ENCODE measurements at regions not wholly inside any gene's neighbourhood (a gene's known extent, or its start where the extent isn't known, plus 50 kb on each side); places are given as distances from the start of the nearest gene placed in this dataset.

DNA sequence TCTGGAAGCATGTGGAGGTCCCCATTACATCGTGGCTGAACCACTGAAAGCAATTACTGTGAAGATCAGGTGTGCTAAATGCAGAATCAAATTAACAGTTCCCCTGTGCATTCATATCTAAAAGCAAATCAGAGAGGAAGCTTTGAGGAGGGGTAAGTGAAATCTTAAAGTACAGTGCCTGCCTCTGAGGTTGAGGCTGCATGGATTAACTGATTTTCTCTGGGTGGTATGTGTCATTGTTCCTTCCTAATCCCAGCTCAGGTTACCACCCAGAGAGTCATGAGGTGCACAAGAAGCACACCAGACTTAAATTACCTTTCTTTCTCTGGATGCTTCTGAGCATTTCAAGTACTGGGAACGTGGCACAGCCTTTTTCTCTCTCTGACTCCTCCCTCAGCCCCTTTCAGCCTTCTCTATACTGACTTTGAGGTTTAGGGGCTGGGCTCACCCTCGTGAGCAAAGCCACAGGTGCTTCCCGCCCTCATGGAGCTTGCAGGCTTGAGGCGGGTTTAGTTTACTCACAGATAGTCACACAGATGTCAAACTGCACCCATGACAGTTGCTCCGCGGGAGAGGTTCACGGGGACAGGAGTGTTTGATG lies 237.6 kb upstream of the CRY1 start:
- Histone ChIP-seq H2AFZ (ENCODE audit: low read depth, low read length) (no peak overlapping the region), H3K79me2 (ENCODE audit: control insufficient read depth, insufficient read depth, low read length) (no peaks in the 10 kb centered on the region)
- CTCF ChIA-PET, result interaction anchor here (1.2 kb wide), 1 partner anchor 199 kb away, joined by 4 read pairs; no protein-coding TSS in a partner anchor

More for the DNA sequence above, 237.6 kb upstream of the CRY1 start:
- Histone ChIP-seq H3K4me2 (ENCODE audit: insufficient read depth, low read length) (no peak overlapping the region), H3K9me3 (replicated peaks; ENCODE audit: control insufficient read depth, insufficient read depth, low read length) (no peaks in the 10 kb centered on the region), H3K4me1 (ENCODE audit: control insufficient read depth, extremely low read depth, insufficient read depth, low read length) (peaks cover 9% of the 10 kb centered on the region), H3K4me3 (replicated peaks in 1 of 3; ENCODE audit: insufficient read depth in 1 of 3, low read depth in 1 of 3, low read length in 3 of 3) (no peak overlapping the region), H3K9me1 (replicated peaks; ENCODE audit: control insufficient read depth, extremely low read depth, insufficient read depth, low read length) (no peaks in the 10 kb centered on the region), H3K27me3 (ENCODE audit: control insufficient read depth in 2 of 2, insufficient read depth in 2 of 2, low read length in 2 of 2) (peaks cover 3 to 4% of the 10 kb centered on the region in 2 experiments), H4K20me1 (replicated peaks; ENCODE audit: control insufficient read depth, extremely low read depth, insufficient read depth, low read length) (no peaks in the 10 kb centered on the region), H3K27ac (ENCODE audit: insufficient read depth, low read depth, low read length) (no peak overlapping the region), H3K36me3 (ENCODE audit: control insufficient read depth in 2 of 2, extremely low read depth in 1 of 2, insufficient read depth in 2 of 2, low read length in 2 of 2) (no peaks in the 10 kb centered on the region), H3K9ac (replicated peaks; ENCODE audit: extremely low read depth, insufficient read depth, low read length) (no peak overlapping the region)
- BruUV-seq (replicated peaks), result no TSS peak
- POLR2A ChIA-PET, result no interaction called here
- no peak for FAIRE-seq
- intact Hi-C loops (cut with micrococcal nuclease), result no loop called here
- no peak for DNase-seq (ENCODE audit: low read depth, low spot score)
- dilution Hi-C loops (cut with MboI; ENCODE audit: extremely low pct_ligation_motif_present, low sequenced_read_pairs), result no loop called here
- TF ChIP-seq, protein P1, sequence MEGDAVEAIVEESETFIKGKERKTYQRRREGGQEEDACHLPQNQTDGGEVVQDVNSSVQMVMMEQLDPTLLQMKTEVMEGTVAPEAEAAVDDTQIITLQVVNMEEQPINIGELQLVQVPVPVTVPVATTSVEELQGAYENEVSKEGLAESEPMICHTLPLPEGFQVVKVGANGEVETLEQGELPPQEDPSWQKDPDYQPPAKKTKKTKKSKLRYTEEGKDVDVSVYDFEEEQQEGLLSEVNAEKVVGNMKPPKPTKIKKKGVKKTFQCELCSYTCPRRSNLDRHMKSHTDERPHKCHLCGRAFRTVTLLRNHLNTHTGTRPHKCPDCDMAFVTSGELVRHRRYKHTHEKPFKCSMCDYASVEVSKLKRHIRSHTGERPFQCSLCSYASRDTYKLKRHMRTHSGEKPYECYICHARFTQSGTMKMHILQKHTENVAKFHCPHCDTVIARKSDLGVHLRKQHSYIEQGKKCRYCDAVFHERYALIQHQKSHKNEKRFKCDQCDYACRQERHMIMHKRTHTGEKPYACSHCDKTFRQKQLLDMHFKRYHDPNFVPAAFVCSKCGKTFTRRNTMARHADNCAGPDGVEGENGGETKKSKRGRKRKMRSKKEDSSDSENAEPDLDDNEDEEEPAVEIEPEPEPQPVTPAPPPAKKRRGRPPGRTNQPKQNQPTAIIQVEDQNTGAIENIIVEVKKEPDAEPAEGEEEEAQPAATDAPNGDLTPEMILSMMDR (IDR thresholded peaks at IDR 0.05; ENCODE audit: extremely low read depth in 1 of 2, insufficient read depth in 1 of 2, low read depth in 1 of 2, low read length in 2 of 2), result no peak
- TF ChIP-seq JUN (IDR thresholded peaks at IDR 0.05; ENCODE audit: borderline replicate concordance, insufficient read depth, insufficient read length, low read depth), result no peak
- no peak for TF ChIP-seq MYC (IDR thresholded peaks at IDR 0.05; ENCODE audit: low read depth, low read length)
- no peak for TF ChIP-seq GATA2 (IDR thresholded peaks at IDR 0.05; ENCODE audit: insufficient read depth, insufficient read length, low read depth, low read length)
- no peak for TF ChIP-seq POLR2AphosphoS5 (IDR thresholded peaks at IDR 0.05; ENCODE audit: insufficient read depth, low read depth, low read length)
- TF ChIP-seq FOS (IDR thresholded peaks at IDR 0.05; ENCODE audit: borderline replicate concordance, insufficient read depth, low read length), result no peak
- TF ChIP-seq POLR2A (IDR thresholded peaks at IDR 0.05; ENCODE audit: low read depth, low read length), result no peak
- TF ChIP-seq MAX (IDR thresholded peaks at IDR 0.05; ENCODE audit: insufficient read depth, insufficient read length), result no peak
- no peak for TF ChIP-seq EZH2 (IDR thresholded peaks at IDR 0.05; ENCODE audit: borderline replicate concordance, low read depth, low read length, severe bottlenecking)
